NB4 (cell line): ENCODE measurements at regions not wholly inside any gene's neighbourhood (a gene's known extent, or its start where the extent isn't known, plus 50 kb on each side); places are given as distances from the start of the nearest gene placed in this dataset.

ENCODE experiments used
- DNase-seq: peaks from one replicate; pipeline ENCODE4 v3.0.0; 2010; ENCODE audit warnings: low read depth
- H3K4me3 ChIP-seq: one replicate; pipeline ENCODE4 v1.5.1; 2011; ENCODE audit warnings: mild to moderate bottlenecking, low read depth, low read length, moderate library complexity
- CTCF ChIP-seq: IDR thresholded peaks from one replicate; pipeline ENCODE4 v1.5.1; 2012; ENCODE audit warnings: low read depth, low read length
- MYC ChIP-seq: IDR thresholded peaks from 2 replicates; pipeline ENCODE4 v1.6.1; 2011; ENCODE audit warnings: low read depth, low read length
- POLR2A ChIP-seq: IDR thresholded peaks from 2 replicates; pipeline ENCODE4 v1.6.1; 2011; ENCODE audit warnings: mild to moderate bottlenecking; ENCODE audit not compliant: insufficient read length; ENCODE audit errors: extremely low read depth
- TF ChIP-seq, protein P1 (sequence below): IDR thresholded peaks from 2 replicates; pipeline ENCODE4 v1.6.1; 2011; ENCODE audit warnings: low read depth, low read length

GRCh38 chr1:188277771-188278170, 1449.0 kb downstream of the PLA2G4A start:
- no peak for DNase-seq
- no peak for TF ChIP-seq CTCF
- no peak for TF ChIP-seq MYC
- TF ChIP-seq, protein P1, sequence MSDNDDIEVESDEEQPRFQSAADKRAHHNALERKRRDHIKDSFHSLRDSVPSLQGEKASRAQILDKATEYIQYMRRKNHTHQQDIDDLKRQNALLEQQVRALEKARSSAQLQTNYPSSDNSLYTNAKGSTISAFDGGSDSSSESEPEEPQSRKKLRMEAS, result no peak
- TF ChIP-seq POLR2A, result no peak

GRCh38 chr1:188281921-188282320, 1453.2 kb downstream of the PLA2G4A start:
- no peak for DNase-seq
- TF ChIP-seq POLR2A (no peak), MYC (no peak), CTCF (no peak)
- TF ChIP-seq, protein P1, result no peak
- no peak overlapping the region for H3K4me3 ChIP-seq

More at GRCh38 chr1:188277771-188278170, 1449.0 kb downstream of the PLA2G4A start:
- no peak overlapping the region for H3K4me3 ChIP-seq

DNA sequence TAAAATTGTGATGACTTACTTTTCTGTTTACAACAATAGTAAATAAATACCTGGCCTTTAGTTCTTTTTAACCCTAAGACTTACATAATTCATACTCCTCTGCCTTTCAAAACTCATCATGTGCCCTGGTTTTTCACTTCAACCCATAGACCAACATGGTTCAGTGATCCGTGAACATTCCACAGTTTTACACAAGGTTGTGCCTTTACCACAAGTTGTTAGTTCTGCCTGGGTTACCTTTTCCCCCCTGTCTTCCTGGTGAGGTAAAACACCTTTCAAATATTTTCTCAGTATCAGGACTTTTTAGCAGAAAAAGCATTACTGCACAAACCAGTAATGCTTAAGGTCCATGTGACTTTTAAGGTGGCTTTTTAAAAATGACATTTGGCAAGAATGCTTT, 1466.4 kb downstream of the PLA2G4A start:
- H3K4me3 ChIP-seq, result no peak overlapping the region
- no peak for DNase-seq
- TF ChIP-seq POLR2A (no peak), CTCF (no peak), MYC (no peak)
- TF ChIP-seq, protein P1, result no peak

DNA sequence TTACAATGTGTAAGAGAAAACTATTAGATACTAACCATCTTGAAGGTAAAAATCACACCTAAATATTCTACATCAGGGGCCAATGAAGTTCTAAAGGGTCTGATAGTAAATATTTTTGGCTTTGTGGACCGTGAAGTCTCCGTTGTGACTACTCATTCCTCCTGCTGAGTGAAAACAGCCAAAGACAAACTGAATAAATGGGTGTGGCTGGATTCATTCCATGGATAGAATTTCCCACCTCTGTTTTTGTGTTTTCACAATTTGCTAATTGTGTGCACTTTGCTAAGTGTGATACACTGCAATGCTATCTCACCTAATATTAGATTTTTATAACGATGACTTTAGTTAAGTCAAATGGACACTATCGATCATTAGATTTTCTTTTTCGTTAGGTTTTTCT, 1474.0 kb downstream of the PLA2G4A start:
- DNase-seq, result no peak
- TF ChIP-seq POLR2A, result no peak
- TF ChIP-seq MYC, result no peak
- TF ChIP-seq CTCF, result no peak
- TF ChIP-seq, protein P1, result no peak
- H3K4me3 ChIP-seq, result no peak overlapping the region

DNA sequence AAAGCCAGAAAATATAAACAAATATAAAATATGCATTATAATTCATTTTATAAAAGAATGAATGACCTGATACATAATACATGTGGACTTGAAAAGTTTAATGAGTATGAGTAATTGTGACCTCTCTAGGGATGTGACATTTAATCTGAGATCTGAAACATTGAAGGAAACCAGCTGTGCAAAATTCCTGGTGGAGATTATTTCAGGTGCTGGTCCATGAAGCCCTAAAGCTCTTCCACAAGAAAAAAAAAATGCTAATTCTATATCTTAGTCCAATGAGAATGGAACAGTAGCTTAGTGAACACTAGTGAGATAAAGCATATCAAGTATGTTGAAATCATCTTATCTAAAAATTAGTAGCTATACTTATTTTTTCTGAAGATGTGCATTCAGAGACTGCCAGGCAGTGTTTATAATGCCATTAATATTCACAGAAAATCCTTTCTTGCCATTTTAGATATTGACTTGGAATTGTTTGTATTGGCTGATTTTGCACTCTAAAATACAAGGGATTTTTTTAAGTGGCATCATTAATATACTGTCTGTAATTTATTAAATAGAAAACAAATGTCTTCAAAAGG, 1485.9 kb downstream of the PLA2G4A start:
- DNase-seq, result no peak
- H3K4me3 ChIP-seq, result no peak overlapping the region
- TF ChIP-seq MYC (no peak), POLR2A (no peak), CTCF (no peak)
- TF ChIP-seq, protein P1, result no peak

- DNase-seq, result no peak
- TF ChIP-seq POLR2A (no peak), MYC (no peak)
- no peak overlapping the region for H3K4me3 ChIP-seq
These were observed 1489.1 kb downstream of the PLA2G4A start for GRCh38 chr1:188317894-188318293.
